ENCODE measurements at regions not wholly inside any gene's neighbourhood (a gene's known extent, or its start where the extent isn't known, plus 50 kb on each side); places are given as distances from the start of the nearest gene placed in this dataset.
A peak's percentile ranks its signal among the peaks of the same experiment; 100 is the strongest.

DNA sequence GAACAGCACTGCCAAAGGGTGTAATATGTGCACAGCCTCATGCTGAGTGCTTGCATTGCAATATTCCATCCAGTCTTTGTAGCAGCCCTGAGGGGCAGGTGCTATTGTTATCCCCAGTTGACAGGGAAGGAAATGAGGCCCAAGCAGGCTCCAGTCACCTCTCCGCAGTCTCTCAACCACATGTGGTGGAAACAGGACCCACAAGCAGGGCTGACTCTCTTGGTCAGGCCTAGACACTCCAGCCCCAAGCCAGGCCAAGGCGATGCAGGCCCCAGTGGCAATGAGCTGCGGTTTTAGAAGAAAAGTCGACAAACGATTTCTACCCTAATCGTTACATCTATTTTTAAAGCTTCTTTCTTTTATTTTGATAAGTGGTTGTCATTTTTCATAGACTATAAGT lies 52.6 kb upstream of the GADD45A start:
- Histone ChIP-seq H3K9me3 (ENCODE audit: insufficient read depth in 2 of 2, low read depth in 1 of 2, low read length in 1 of 2) (no peaks in the 10 kb centered on the region), H3K36me3 (ENCODE audit: control insufficient read depth in 2 of 4, insufficient read depth in 4 of 4, low read length in 3 of 4) (no peaks in the 10 kb centered on the region), H4K5ac (ENCODE audit: insufficient read length, low read depth, low read length) (no peak overlapping the region), H2BK20ac (ENCODE audit: low read length) (no peak overlapping the region), H3K27ac (ENCODE audit: low read depth, low read length) (no peak overlapping the region), H3K14ac (ENCODE audit: insufficient read length) (no peak overlapping the region), H4K8ac (ENCODE audit: extremely low read depth, insufficient read depth, low read length) (no peak overlapping the region), H3K4me3 (ENCODE audit: extremely low read depth in 1 of 4, insufficient read depth in 2 of 4, low read depth in 3 of 4, low read length in 4 of 4) (no peak overlapping the region), H3K23me2 (ENCODE audit: low read depth, low read length) (no peaks in the 10 kb centered on the region; the same call in 1 of the 2 replicates), H4K91ac (replicated peaks; ENCODE audit: insufficient read length, low read length) (no peak overlapping the region), H3K4me1 (replicated peaks in 1 of 4; ENCODE audit: control insufficient read depth in 3 of 4, insufficient read depth in 4 of 4, low read length in 3 of 4) (no peaks in the 10 kb centered on the region; a peak in 1 of 7 replicates), H3K79me2 (ENCODE audit: control insufficient read depth in 1 of 2, insufficient read depth in 2 of 2, low read length in 2 of 2) (no peaks in the 10 kb centered on the region), H3K9ac (replicated peaks in 1 of 4; ENCODE audit: extremely low read depth in 1 of 4, low read depth in 3 of 4, low read length in 3 of 4) (no peak overlapping the region), H3K56ac (replicated peaks; ENCODE audit: insufficient read length, low read depth, low read length) (no peak overlapping the region), H3K79me1 (ENCODE audit: low read depth, low read length) (no peaks in the 10 kb centered on the region), H3K4ac (replicated peaks; ENCODE audit: insufficient read length, low read depth, low read length) (no peak overlapping the region), H2BK15ac (ENCODE audit: low read length) (no peak overlapping the region), H2BK120ac (replicated peaks; ENCODE audit: low read depth, low read length) (no peak overlapping the region), H3K4me2 (ENCODE audit: insufficient read depth in 1 of 2, low read depth in 2 of 2, low read length in 2 of 2) (no peak overlapping the region), H2AK5ac (ENCODE audit: low read depth, low read length) (no peak overlapping the region), H3K27me3 (replicated peaks in 1 of 4; ENCODE audit: control insufficient read depth in 3 of 4, extremely low read depth in 1 of 4, insufficient read depth in 3 of 4, low read length in 3 of 4) (no peaks in the 10 kb centered on the region), H3K18ac (ENCODE audit: extremely low read depth, low read length) (0 out of 2 replicates have a peak overlapping the region, but pooled peaks have one; percentile 29), H2BK5ac (ENCODE audit: low read depth, low read length) (no peak overlapping the region), H2BK12ac (ENCODE audit: low read depth, low read length) (no peak overlapping the region), H4K20me1 (replicated peaks in 1 of 2; ENCODE audit: control insufficient read depth in 1 of 2, insufficient read depth in 2 of 2, low read length in 2 of 2) (peaks cover 0 to under 1% of the 10 kb centered on the region in 2 experiments), H2AFZ (ENCODE audit: low read length) (no peak overlapping the region), H3K23ac (ENCODE audit: insufficient read length) (no peak overlapping the region)
- FAIRE-seq (no peak), DNase-seq (ENCODE audit: low read depth in 1 of 2, low spot score in 2 of 2) (peak in 1 of 2 experiments; percentile 28)
- ChIA-PET CTCF (ENCODE audit: partially characterized antibody) (interaction anchor here (0.6 to 1.0 kb wide), 3 partner anchors 13 to 421 kb away, joined by 3 read pairs; no protein-coding TSS in a partner anchor), POLR2A (ENCODE audit: partially characterized antibody) (no interaction called here)
- TF ChIP-seq EZH2 (IDR thresholded peaks at IDR 0.05; ENCODE audit: low read depth, low read length, severe bottlenecking) (no peak), CBX8 (IDR thresholded peaks at IDR 0.05; ENCODE audit: borderline replicate concordance, low read depth, low read length) (no peak), ASH2L (IDR thresholded peaks at IDR 0.05; ENCODE audit: low read length) (no peak), RBBP5 (IDR thresholded peaks at IDR 0.05; ENCODE audit: borderline replicate concordance, low read depth, low read length) (no peak), RXRA (IDR thresholded peaks at IDR 0.05; ENCODE audit: insufficient read depth, low read depth, low read length) (no peak), POLR2AphosphoS5 (IDR thresholded peaks at IDR 0.05; ENCODE audit: low read depth, low read length) (no peak), HDAC6 (IDR thresholded peaks at IDR 0.05; ENCODE audit: low read depth, low read length) (no peak), HDAC2 (IDR thresholded peaks at IDR 0.05; ENCODE audit: borderline replicate concordance in 1 of 2, low read depth in 2 of 2, low read length in 2 of 2) (no peak), CBX5 (IDR thresholded peaks at IDR 0.05; ENCODE audit: low read depth, low read length) (no peak), SP1 (IDR thresholded peaks at IDR 0.05; ENCODE audit: low read depth, low read length) (no peak), TEAD4 (IDR thresholded peaks at IDR 0.05; ENCODE audit: low read depth, low read length) (no peak), SRF (IDR thresholded peaks at IDR 0.05; ENCODE audit: low read depth, low read length) (no peak)
- TF ChIP-seq, protein P1, sequence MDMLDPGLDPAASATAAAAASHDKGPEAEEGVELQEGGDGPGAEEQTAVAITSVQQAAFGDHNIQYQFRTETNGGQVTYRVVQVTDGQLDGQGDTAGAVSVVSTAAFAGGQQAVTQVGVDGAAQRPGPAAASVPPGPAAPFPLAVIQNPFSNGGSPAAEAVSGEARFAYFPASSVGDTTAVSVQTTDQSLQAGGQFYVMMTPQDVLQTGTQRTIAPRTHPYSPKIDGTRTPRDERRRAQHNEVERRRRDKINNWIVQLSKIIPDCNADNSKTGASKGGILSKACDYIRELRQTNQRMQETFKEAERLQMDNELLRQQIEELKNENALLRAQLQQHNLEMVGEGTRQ (IDR thresholded peaks at IDR 0.05; ENCODE audit: low read length) = no peak
- TF ChIP-seq, protein P2, sequence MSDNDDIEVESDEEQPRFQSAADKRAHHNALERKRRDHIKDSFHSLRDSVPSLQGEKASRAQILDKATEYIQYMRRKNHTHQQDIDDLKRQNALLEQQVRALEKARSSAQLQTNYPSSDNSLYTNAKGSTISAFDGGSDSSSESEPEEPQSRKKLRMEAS (IDR thresholded peaks at IDR 0.05) = no peak
- 80% methylated on average over 6 of the region's 6 CpGs; no CpG with 5 or more reads in 1 of the 2 experiments for WGBS, 2 experiments (ENCODE audit: extremely low coverage in 1 of 2, insufficient coverage in 1 of 2, insufficient read length in 1 of 2, insufficient replicate concordance in 2 of 2, low coverage in 1 of 2, low lambda C conversion rate in 2 of 2, missing lambda C conversion rate in 1 of 2)

Measured in H1 (cell line).